Fibroblast of peridontal ligament (primary cell): ENCODE measurements at regions not wholly inside any gene's neighbourhood (a gene's known extent, or its start where the extent isn't known, plus 50 kb on each side); places are given as distances from the start of the nearest gene placed in this dataset.

Experiments used
- DNase-seq: peaks from one replicate; pipeline ENCODE4 v3.0.0-alpha.2; 2010; ENCODE audit errors: extremely low read depth

DNA sequence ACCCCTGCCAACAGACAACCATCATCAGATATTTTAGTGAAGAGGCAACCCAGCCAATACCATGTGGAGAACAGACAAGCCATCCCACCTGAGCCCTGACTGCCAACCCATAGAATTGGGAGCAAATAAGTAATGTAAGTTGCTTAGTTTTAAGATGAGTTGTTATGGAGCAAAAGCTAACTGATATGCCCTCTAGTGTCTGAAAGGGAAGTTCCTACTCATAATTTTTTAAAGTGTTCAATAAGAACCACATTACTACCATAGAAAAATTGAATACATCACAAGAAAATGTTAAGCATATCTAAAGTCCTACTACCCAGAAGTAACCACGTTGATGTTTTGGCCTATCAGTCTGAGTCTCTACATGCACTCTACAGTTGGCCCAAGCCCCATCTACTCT, 50.8 kb upstream of the SLC36A4 start:
- DNase-seq, result peak; percentile 33

DNA sequence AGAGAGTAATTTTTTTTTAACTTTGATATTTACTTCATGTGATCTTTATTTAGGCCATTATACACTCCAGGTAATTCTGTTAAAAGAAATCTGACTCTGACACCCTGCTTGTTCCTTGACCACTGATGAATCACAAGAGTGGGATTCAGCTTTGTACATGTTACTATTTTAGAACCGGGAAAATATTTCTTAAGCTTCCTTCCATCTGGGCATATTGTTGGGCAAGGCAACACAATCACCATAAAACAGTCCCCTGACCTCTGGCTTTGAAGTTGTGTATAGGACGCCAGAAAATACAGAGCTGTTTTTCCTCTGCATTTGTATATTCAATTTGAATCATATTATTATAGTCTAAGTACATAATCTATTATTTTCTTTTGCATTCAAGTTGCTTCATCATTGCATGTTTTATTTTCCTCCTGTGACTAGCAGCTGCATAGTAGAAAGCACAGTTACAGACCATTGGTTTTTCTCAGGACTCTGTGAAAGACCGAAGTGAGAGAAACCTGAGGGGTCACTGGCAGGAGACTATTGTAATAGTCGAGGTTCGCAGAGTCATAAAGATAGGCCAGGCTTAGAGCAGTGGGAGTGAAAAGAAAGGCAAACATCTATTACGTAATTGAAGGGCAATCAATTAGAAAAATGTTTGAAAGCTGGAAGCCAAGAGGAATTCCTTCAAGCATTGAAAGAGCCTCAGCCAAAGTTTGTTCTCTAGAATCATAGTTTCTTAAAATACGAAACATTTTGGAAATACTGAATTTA, 51.8 kb upstream of the SLC36A4 start:
- DNase-seq, result no peak

- no peak for DNase-seq
Measured at GRCh38 chr11:93250326-93250725, 52.5 kb upstream of the SLC36A4 start.

- no peak for DNase-seq
Measured at GRCh38 chr11:93251922-93252321, 54.1 kb upstream of the SLC36A4 start.

GRCh38 chr11:93253111-93253510, 55.3 kb upstream of the SLC36A4 start:
- DNase-seq, result no peak

DNA sequence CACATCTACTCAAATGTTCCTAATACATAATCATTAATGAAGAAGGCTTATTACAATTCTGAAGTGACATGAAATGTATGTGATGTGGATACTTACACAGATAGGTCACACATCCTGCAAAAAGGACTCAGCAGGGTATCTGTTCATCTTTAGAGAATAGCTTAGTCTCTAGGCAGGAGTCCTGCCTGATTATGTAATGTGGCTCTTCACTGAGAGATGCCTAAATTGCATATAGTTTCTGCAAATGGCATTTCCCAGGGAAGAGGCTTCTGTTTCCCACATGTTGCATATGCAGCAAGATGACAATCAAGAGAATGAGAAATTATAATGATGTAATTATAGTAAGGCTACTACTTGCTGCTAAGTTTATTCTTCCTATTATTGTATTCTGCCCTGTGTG, 58.8 kb upstream of the SLC36A4 start:
- no peak for DNase-seq

DNA sequence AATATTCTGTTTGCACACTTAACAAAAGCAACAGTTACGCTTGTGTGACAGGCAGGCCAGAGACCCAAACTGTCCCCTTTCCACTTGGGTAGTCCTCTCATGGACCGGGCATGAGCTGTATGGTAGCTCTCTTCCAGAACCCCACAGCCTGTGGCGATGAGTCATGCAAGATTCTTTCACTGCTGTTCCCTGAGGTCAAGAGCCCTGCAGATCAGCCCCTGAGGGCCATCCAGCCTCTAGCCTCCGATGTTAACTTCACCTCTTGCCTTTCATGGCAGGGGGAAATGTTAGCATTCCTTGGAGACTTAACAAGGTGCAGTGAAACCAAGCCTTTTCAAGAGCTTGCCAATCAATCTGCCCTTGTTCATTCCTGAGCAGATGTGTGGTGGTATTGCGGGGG, 63.2 kb upstream of the DEUP1 start:
- DNase-seq, result no peak

GRCh38 chr11:93268287-93269040, 62.1 kb upstream of the DEUP1 start:
- no peak for DNase-seq

- no peak for DNase-seq
Measured at GRCh38 chr11:93271596-93271995, 58.9 kb upstream of the DEUP1 start.

DNA sequence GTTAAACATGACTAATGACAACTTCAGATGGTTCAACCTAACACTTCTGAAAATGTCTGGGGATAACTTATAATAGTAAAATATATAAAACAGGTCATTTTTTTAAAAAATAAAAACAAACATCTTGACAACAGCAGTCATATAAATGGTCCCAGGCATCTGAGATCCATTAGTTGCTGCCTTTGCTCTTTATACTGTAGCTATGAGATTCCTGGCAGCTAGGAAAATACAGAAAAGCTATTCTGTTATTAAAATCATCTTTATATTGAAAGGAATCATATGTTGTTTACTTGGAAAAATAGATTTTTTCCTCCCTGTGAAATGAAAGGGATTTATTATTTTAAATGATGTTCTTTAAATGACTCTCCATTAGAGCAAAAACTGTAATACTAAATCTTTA, 55.7 kb upstream of the DEUP1 start:
- DNase-seq, result no peak

DNA sequence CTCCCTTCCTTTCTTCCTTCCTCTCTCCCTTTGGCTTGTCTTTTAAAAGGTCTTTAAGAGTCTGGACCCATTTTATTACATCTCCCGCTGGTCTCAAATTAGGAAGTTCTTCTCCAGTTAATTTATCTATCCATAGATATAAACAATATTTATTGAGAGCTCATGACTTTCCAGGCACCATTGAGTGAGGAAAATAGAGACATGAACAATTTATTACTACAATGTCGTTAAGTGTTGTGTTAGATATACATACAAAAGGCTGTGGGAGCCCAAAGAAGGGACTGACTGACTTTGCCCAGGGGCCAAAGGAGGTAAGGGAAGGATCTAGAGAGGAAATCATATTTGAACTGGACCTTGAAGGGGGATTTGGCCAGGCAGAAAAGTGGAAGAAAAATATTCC, 51.6 kb upstream of the DEUP1 start:
- no peak for DNase-seq

DNA sequence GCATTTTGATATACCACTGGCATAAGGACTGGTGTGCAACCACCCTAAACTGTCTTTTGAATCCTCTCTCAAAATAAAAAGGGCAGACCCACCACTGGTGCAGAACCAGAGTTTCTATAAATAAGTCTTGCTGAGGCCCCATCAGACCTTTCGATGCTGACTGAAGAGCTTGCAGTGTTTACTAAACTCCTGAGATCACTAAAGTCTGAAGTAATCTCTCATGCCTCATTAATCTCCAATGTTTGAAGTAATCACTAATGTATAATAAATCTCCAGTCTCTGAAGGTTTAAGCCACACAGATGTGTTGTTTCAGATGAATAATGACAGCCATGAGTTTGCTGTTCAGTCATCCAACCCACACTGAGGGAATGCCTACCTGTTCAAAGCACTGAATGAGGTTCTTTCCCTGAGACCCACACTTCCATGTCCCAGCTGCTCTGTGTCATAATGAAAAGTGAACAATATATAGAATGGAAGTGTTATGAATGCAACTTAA, 50.6 kb upstream of the DEUP1 start:
- DNase-seq, result no peak
